Inflammatory macrophage treated with lipopolysaccharide for 1 hour (primary cell): ENCODE measurements at regions not wholly inside any gene's neighbourhood (a gene's known extent, or its start where the extent isn't known, plus 50 kb on each side); places are given as distances from the start of the nearest gene placed in this dataset.
"Not testable (repeated sequence)": the region's sequence is repeated elsewhere in the genome, so short reads cannot be mapped to it uniquely, and the experiment has no call there.

Experiments
- DNase-seq, 2 donors: peaks; one replicate each; pipeline ENCODE4 v3.0.0-alpha.2; 2020 to 2022

GRCh38 chr21:24714646-24715200 lies 892.6 kb downstream of the MRPL39 start:
- DNase-seq = no peak

DNA sequence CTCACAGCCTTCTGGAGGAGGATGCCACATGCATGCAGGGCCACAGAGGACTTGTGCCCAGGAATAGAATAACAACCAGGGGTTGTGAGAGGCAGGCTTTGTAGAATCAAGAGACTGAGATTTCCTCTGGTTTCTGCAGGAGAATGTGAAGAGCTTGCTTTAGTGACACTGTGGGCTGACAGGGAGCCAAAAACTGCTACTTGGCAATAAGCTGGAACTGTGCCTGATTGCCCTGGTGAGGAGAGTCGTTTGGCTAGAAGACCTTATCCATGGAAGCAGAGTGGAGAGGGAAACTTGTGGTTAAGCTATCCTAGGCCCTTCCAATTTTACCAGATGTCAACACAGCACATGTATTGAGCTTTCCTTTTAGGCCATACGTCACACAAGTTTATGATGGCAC lies 902.1 kb downstream of the MRPL39 start:
- no peak for DNase-seq

GRCh38 chr21:24693779-24694178 lies 913.5 kb downstream of the MRPL39 start:
- no peak for DNase-seq

- DNase-seq = no peak
Observed at GRCh38 chr21:24681456-24681855, 925.8 kb downstream of the MRPL39 start.

DNA sequence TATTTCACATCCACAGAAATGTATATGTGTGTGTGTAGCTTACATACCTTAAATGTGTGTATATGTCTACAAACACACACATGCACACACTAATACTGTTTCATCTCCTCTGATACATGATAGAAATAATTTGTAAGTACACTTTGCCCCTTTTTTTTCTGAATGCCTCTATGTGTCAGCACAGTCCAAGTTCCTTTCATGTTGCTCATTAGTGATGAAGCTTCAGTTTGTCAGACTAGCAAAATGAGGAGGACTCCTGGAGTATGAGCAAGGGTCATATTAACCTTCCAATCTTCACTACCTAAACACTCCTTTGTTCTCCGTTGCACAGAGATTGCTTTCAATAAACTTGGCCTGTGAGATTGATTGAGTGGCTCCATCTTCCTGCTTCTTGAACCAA lies 935.4 kb downstream of the MRPL39 start:
- DNase-seq = no peak

- DNase-seq = no peak
Observed at GRCh38 chr21:24658926-24659325, 948.4 kb downstream of the MRPL39 start.

DNA sequence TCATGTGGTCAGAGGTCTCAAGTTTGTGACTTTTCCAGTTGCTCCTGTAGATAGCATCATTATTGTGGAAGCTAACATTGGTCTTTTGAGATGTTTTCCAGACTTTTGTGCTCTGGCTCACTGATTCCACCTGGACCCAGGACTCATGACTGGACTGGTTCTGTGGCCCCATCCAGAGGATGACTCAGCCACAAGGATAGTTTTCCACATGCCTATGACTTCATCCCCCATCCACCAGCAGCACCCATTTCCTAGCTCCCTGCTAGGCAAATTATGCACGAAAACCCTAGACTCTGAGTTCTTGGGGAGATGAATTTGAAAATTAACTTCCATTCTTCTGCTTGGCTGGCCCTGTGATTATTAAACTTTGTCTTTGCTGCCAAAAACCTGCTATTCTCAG lies 949.3 kb downstream of the MRPL39 start:
- no peak for DNase-seq

DNA sequence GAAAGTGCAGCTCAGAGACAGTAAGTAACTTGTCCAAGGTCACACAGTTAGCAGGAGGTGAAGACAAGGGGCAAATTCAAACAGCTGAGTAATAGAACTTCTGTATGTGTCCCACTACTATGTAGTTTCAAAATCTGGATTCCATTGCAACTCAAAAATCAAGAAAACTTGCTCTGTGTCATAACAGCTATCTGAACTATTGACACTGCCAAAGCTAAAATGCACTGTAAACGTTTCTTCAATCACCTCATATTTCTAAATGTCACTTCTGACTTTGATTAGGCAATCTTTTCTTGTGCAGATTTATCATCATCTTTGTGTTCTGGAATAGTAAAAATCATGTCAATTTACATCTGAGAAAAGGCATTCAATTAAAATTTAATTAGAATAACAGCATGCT lies 957.6 kb downstream of the MRPL39 start:
- DNase-seq = no peak

- no peak for DNase-seq
Observed at GRCh38 chr21:24636696-24637095, 970.6 kb downstream of the MRPL39 start.

- DNase-seq = no peak
Observed at GRCh38 chr21:24634749-24635148, 972.5 kb downstream of the MRPL39 start.

GRCh38 chr21:24628536-24628935 lies 978.7 kb downstream of the MRPL39 start:
- no peak for DNase-seq

GRCh38 chr21:24628046-24628445 lies 979.2 kb downstream of the MRPL39 start:
- DNase-seq = no peak

DNA sequence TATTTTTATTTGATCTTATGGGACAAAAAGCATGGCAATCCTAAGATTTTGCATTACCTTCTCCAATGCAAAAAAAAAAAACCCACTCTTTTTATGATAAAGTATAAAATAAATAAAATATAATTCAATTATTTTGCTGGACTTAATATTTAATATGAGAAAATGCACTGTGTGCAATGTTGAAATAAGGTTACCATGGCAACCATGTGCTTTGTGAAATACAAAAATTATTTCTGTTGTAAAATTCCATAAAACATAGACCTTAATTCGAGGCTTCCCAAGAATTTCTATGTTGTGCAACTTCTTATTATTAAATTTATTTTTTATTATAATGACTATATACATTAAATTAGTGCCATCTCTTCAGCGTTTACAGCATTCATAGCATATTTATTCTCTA lies 989.5 kb downstream of the MRPL39 start:
- DNase-seq = no peak

GRCh38 chr21:24594082-24594481 lies 1013.2 kb downstream of the MRPL39 start:
- DNase-seq = no peak

DNA sequence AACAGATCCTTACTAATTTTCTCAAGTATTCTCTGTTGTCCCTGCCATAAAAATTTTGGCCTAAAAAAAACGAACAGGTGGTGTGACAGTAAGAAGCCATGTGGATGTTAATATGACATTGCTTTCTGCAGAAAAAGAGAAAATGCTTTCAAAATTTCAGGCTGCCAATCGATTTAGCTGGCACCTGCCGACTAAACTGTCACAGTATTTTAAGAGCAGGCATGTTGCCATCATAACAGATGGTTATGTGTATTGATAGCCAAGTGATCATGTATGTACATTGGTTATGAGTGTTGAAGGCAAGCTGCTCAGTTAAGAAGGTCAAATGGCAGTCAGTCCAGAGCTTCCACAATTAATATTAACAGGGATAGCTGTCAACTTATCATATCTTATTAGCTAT lies 1017.0 kb downstream of the MRPL39 start:
- no peak for DNase-seq

- no peak for DNase-seq
Observed at GRCh38 chr21:24583473-24583872, 1023.8 kb downstream of the MRPL39 start.

GRCh38 chr21:24577301-24577700 lies 1030.0 kb downstream of the MRPL39 start:
- DNase-seq = no peak

DNA sequence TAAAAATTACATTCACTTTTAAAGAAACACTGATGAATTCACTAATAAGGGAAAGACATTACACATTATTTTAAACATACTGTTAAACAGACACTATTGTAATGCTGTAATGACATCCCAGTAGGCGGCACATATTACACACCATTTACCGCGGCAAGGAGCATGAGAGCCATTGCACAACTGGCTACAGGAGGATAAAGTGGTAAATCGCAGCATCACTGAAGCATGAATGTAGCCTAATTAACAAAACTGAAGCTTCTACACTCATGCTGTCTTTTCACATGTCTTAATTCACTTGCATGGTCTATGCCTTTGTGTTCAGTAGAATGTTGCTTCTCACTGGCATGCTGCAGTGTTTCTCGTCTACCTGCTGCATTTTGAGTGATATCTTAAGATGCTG lies 1046.0 kb downstream of the MRPL39 start:
- DNase-seq = no peak

- no peak for DNase-seq
Observed at GRCh38 chr21:24552491-24552890, 1054.8 kb downstream of the MRPL39 start.

- DNase-seq = no peak
Observed at GRCh38 chr21:24545807-24546361, 1061.4 kb downstream of the MRPL39 start.

DNA sequence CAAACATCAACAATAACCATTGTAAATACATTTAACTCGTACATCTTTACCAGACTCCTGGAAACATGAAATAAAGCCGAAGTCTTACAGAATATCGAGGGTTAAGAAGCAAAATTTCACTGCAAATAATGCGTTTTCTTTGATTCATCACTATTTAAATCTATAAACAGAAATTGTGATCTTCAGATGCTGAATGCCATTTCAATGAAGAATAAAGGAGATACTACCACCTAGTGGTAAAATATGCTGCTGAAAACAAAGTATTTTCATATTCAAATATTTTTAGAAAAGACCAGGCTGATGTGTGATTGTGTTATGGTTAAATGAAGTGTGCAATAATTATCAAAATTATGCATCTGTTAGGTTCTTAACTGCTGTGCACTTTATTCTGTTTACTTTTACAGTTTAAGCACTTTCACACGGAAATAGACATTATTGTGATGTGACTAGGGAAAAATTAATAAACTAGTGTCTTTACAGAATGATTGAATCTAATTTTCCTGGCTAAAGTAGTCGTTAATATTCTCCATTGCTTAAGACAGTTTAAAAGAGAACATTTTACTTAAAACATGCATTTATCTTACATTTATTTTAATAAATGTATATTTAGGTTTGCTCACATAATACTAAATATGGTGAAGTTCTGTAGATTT lies 1093.1 kb downstream of the MRPL39 start:
- DNase-seq = peak in 1 of 2 donors; percentile 49

GRCh38 chr21:24509131-24509530 lies 1098.2 kb downstream of the MRPL39 start:
- no peak for DNase-seq

GRCh38 chr21:24486973-24487372 lies 1120.3 kb downstream of the MRPL39 start:
- no peak for DNase-seq

DNA sequence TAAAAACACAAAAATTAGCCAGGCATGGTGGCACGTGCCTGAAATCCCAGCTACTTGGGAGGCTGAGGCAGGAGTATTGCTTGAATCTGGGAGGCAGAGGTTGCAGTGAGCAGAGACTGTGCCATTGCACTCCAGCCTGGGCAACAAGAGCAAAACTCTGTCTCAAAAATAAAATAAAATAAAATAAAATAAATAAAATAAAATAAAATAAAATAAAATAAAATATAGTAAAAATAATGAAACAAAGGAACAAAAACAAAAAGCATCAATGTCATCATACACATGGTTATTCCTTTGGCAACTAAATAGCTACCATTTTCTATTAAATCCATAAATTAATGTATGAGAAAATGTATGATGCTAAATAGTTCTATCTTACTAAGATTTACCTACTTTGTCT lies 1123.9 kb downstream of the MRPL39 start:
- DNase-seq = not testable (repeated sequence)

GRCh38 chr21:24470852-24471251 lies 1136.4 kb downstream of the MRPL39 start:
- no peak for DNase-seq
